ENCODE measurements at regions not wholly inside any gene's neighbourhood (a gene's known extent, or its start where the extent isn't known, plus 50 kb on each side); places are given as distances from the start of the nearest gene placed in this dataset.
A peak's percentile ranks its signal among the peaks of the same experiment; 100 is the strongest.

DNA sequence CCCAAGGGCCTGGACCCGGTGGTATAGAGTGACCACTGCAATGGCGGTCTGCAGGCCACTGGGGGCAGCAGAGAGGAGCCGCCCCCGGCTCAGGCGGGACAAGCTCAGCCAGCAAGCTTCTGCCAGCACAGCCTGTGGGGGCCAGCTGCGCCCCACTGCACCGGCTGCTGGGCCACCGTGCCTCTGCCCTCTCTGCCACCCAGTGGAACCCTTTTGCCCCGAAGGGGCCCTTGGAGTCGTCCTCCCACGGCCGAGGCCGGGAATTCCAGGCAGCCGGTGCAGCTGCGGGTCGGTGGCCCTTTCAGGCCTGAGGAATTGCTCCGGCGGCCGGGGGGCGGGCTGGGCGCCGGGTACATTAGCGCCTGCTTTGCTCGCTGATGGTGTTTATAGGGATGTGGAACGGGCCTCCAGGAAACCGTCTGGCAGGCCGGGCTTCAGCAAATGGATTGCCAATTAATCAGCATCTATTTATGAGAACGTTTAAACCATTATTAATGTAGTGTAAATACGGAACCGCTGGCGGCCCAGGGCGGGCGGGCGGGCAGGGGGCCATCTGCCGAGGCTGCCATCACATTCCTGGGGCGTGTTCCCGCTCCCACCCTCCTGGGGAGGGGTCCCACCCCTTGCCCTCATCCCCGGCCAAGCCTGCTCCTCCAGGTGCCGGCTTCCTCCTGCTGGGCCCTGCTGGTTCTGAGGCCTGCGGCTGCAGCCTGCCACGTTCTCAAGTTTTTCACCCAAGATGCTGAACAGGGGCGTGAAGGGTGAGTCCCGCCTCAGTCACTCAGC, 127.4 kb downstream of the BARX1 start:
- FAIRE-seq (no peak), DNase-seq (ENCODE audit: extremely low read depth in 1 of 4, low spot score in 3 of 4) (peak; percentile 73 to 89 (median 87)), ATAC-seq (peak; percentile 99)
- no TSS peak for BruUV-seq (replicated peaks)
- ChIA-PET POLR2A (interaction anchor here (0.8 kb wide), 1 partner anchor 13 kb away, joined by 4 read pairs; no protein-coding TSS in a partner anchor), CTCF (ENCODE audit: low intra/inter-chr PET ratio) (interaction anchor here (1.1 kb wide), 1 partner anchor 135 kb away, joined by 4 read pairs; no protein-coding TSS in a partner anchor)
- Histone ChIP-seq H3K9ac (ENCODE audit: insufficient read depth in 1 of 2, low read depth in 2 of 2, low read length in 2 of 2) (peak overlapping the region in 1 of 2 experiments; percentile 82; a peak in 2 of 4 replicates), H2AFZ (ENCODE audit: low read depth, low read length) (peak overlapping the region; percentile 70; the same call in 1 of the 2 replicates), H3K9me3 (replicated peaks; ENCODE audit: control insufficient read depth, insufficient read depth, low read depth, low read length) (no peaks in the 10 kb centered on the region), H3K36me3 (ENCODE audit: control insufficient read depth, insufficient read depth, low read length) (no peaks in the 10 kb centered on the region), H3K9me1 (ENCODE audit: control insufficient read depth, insufficient read depth, low read length) (no peaks in the 10 kb centered on the region), H3K79me2 (ENCODE audit: control insufficient read depth, insufficient read depth, low read length) (no peaks in the 10 kb centered on the region), H4K20me1 (replicated peaks; ENCODE audit: control insufficient read depth, insufficient read depth, low read length) (no peaks in the 10 kb centered on the region), H3K27me3 (ENCODE audit: control insufficient read depth in 2 of 2, insufficient read depth in 2 of 2, low read length in 2 of 2) (peaks cover 0 to 12% of the 10 kb centered on the region in 2 experiments; a peak in 3 of 5 replicates), H3K4me3 (no peak overlapping the region), H3K4me1 (replicated peaks in 1 of 2; ENCODE audit: control insufficient read depth in 2 of 2, insufficient read depth in 2 of 2, low read length in 2 of 2) (peaks cover 0 to 20% of the 10 kb centered on the region in 2 experiments; a peak in 2 of 5 replicates), H3K27ac (ENCODE audit: extremely low read depth, low read depth, low read length) (no peak overlapping the region), H3K4me2 (ENCODE audit: insufficient read depth, low read length) (no peak overlapping the region; the same call in 1 of the 2 replicates)
- 12% methylated on average over 27 of the region's 43 CpGs for WGBS (ENCODE audit: insufficient coverage, low coverage, missing lambda C conversion rate)
- intact Hi-C loops (cut with micrococcal nuclease) (loop anchor here (5.0 to 10.0 kb wide), 2 partner anchors 135 to 143 kb away; no protein-coding TSS in a partner anchor), in situ Hi-C loops (cut with MboI) (no loop called here)
- TF ChIP-seq TCF7L2 (IDR thresholded peaks at IDR 0.05; ENCODE audit: low read depth, low read length) (no peak), YY1 (IDR thresholded peaks at IDR 0.05; ENCODE audit: borderline replicate concordance in 1 of 3, control insufficient read depth in 1 of 3, extremely low read depth in 1 of 3, insufficient read depth in 3 of 3, insufficient read length in 1 of 3, insufficient replicate concordance in 2 of 3, low read depth in 1 of 3, low read length in 2 of 3) (peak in 2 of 3 experiments; percentile 41 to 67), TAL1 (IDR thresholded peaks at IDR 0.05) (no peak), RBM14 (IDR thresholded peaks at IDR 0.05; ENCODE audit: borderline replicate concordance, insufficient read depth, low read depth, low read length) (no peak), EWSR1 (IDR thresholded peaks at IDR 0.05; ENCODE audit: borderline replicate concordance, low read depth, partially characterized antibody) (no peak), MAZ (CRISPR knock-in tag; conservative IDR thresholded peaks at IDR 0.05 in 1 of 2, IDR thresholded peaks at IDR 0.05 in 1 of 2) (peak; percentile 28 to 58; a peak in 2 of 4 replicates), SLC30A9 (CRISPR knock-in tag; IDR thresholded peaks at IDR 0.05) (no peak), RAD21 (CRISPR knock-in tag; conservative IDR thresholded peaks at IDR 0.05 in 1 of 2, IDR thresholded peaks at IDR 0.05 in 1 of 2) (peak in 1 of 2 experiments; percentile 45; a peak in 2 of 4 replicates), EGR1 (conservative IDR thresholded peaks at IDR 0.05) (peak; percentile 81), CHD2 (IDR thresholded peaks at IDR 0.05; ENCODE audit: low read depth, low read length) (no peak), ZFP91 (CRISPR knock-in tag; IDR thresholded peaks at IDR 0.05) (no peak), RBM25 (IDR thresholded peaks at IDR 0.05; ENCODE audit: low read depth, low read length, severe bottlenecking) (no peak), CREM (IDR thresholded peaks at IDR 0.05; ENCODE audit: low read depth) (0 out of 2 replicates have a peak, but pooled peaks have one; percentile 15), NEUROD1 (IDR thresholded peaks at IDR 0.05; ENCODE audit: borderline replicate concordance, low read depth, low read length, partially characterized antibody) (no peak), HDAC1 (IDR thresholded peaks at IDR 0.05) (no peak), RB1 (IDR thresholded peaks at IDR 0.05; ENCODE audit: low read depth) (peak; percentile 49), ZBTB7A (IDR thresholded peaks at IDR 0.05; ENCODE audit: borderline replicate concordance, control insufficient read depth, low read depth, low read length) (peak; percentile 71; the same call in 1 of the 2 replicates), NBN (IDR thresholded peaks at IDR 0.05; ENCODE audit: low read depth) (no peak), FOXA3 (CRISPR knock-in tag; conservative IDR thresholded peaks at IDR 0.05 in 1 of 2, IDR thresholded peaks at IDR 0.05 in 1 of 2) (no peak)
